Esophagus mucosa (tissue), 1 donor: ENCODE measurements at regions not wholly inside any gene's neighbourhood (a gene's known extent, or its start where the extent isn't known, plus 50 kb on each side); places are given as distances from the start of the nearest gene placed in this dataset.

Experiments used
- ATAC-seq: fragments of 200-7000 bp; cut with Tn5 transposase; one replicate; pipeline ENCODE4 v1.9.1; 2020
- donor health status: DM: yes; HTN: yes; CAD: no.

GRCh38 chr15:96415513-96416217 is 85.2 kb downstream of the NR2F2 start:
- ATAC-seq: no peak

GRCh38 chr15:96416218-96416933 is 85.9 kb downstream of the NR2F2 start:
- no peak for ATAC-seq

GRCh38 chr15:96416934-96417759 is 86.6 kb downstream of the NR2F2 start:
- ATAC-seq: no peak

GRCh38 chr15:96417760-96418130 is 87.2 kb downstream of the NR2F2 start:
- no peak for ATAC-seq

GRCh38 chr15:96418146-96418545 is 87.6 kb downstream of the NR2F2 start:
- ATAC-seq: no peak

- no peak for ATAC-seq
Observed at GRCh38 chr15:96421178-96421601, 90.7 kb downstream of the NR2F2 start.

GRCh38 chr15:96422125-96422524 is 91.6 kb downstream of the NR2F2 start:
- ATAC-seq: no peak

GRCh38 chr15:96424674-96425073 is 94.2 kb downstream of the NR2F2 start:
- no peak for ATAC-seq

GRCh38 chr15:96428742-96429141 is 98.2 kb downstream of the NR2F2 start:
- ATAC-seq: peak; percentile 25

- no peak for ATAC-seq
Observed at GRCh38 chr15:96431786-96432185, 101.3 kb downstream of the NR2F2 start.

GRCh38 chr15:96435022-96435421 is 104.5 kb downstream of the NR2F2 start:
- ATAC-seq: no peak

GRCh38 chr15:96435841-96436240 is 105.3 kb downstream of the NR2F2 start:
- no peak for ATAC-seq

- no peak for ATAC-seq
Observed at GRCh38 chr15:96440978-96441377, 110.5 kb downstream of the NR2F2 start.

GRCh38 chr15:96442076-96442475 is 111.6 kb downstream of the NR2F2 start:
- no peak for ATAC-seq

GRCh38 chr15:96444865-96445264 is 114.4 kb downstream of the NR2F2 start:
- ATAC-seq: no peak

GRCh38 chr15:96448923-96449322 is 118.4 kb downstream of the NR2F2 start:
- no peak for ATAC-seq

- ATAC-seq: no peak
Observed at GRCh38 chr15:96457841-96458240, 127.3 kb downstream of the NR2F2 start.

GRCh38 chr15:96460106-96460505 is 129.6 kb downstream of the NR2F2 start:
- ATAC-seq: no peak

GRCh38 chr15:96462768-96463750 is 132.6 kb downstream of the NR2F2 start:
- no peak for ATAC-seq

GRCh38 chr15:96466389-96466947 is 136.0 kb downstream of the NR2F2 start:
- ATAC-seq: no peak

GRCh38 chr15:96468036-96468435 is 137.5 kb downstream of the NR2F2 start:
- no peak for ATAC-seq
